Neural progenitor cell (in vitro differentiated cells): ENCODE measurements at regions not wholly inside any gene's neighbourhood (a gene's known extent, or its start where the extent isn't known, plus 50 kb on each side); places are given as distances from the start of the nearest gene placed in this dataset.

Experiments
- EZH2 ChIP-seq: fragments of 200-600 bp; sonication (generic); IDR thresholded peaks from 2 replicates; pipeline ENCODE4 v1.6.1; 2017; ENCODE audit warnings: antibody characterized with exemption, mild to moderate bottlenecking, moderate library complexity
- TF ChIP-seq, protein P1 (sequence below): fragments of 200-600 bp; sonication (generic); IDR thresholded peaks from 2 replicates; pipeline ENCODE4 v1.5.1; 2017; ENCODE audit warnings: antibody characterized with exemption, mild to moderate bottlenecking

- TF ChIP-seq, protein P1, sequence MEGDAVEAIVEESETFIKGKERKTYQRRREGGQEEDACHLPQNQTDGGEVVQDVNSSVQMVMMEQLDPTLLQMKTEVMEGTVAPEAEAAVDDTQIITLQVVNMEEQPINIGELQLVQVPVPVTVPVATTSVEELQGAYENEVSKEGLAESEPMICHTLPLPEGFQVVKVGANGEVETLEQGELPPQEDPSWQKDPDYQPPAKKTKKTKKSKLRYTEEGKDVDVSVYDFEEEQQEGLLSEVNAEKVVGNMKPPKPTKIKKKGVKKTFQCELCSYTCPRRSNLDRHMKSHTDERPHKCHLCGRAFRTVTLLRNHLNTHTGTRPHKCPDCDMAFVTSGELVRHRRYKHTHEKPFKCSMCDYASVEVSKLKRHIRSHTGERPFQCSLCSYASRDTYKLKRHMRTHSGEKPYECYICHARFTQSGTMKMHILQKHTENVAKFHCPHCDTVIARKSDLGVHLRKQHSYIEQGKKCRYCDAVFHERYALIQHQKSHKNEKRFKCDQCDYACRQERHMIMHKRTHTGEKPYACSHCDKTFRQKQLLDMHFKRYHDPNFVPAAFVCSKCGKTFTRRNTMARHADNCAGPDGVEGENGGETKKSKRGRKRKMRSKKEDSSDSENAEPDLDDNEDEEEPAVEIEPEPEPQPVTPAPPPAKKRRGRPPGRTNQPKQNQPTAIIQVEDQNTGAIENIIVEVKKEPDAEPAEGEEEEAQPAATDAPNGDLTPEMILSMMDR = no peak
- no peak for TF ChIP-seq EZH2
Observed at GRCh38 chr12:89948271-89949175, 239.9 kb upstream of the ATP2B1 start.
